HEK293 (cell line): ENCODE measurements at regions not wholly inside any gene's neighbourhood (a gene's known extent, or its start where the extent isn't known, plus 50 kb on each side); places are given as distances from the start of the nearest gene placed in this dataset.

Experiments used
- ATF2 ChIP-seq: fragments of 450-650 bp; formaldehyde crosslinking; IDR thresholded peaks from 2 replicates; pipeline ENCODE4 v1.5.1; 2016; ENCODE audit warnings: missing biosample characterization, missing genetic modification characterization, low read depth
- CTCF ChIP-seq: fragments of 450-650 bp; formaldehyde crosslinking; IDR thresholded peaks from 2 replicates; pipeline ENCODE4 v1.5.1; 2016; ENCODE audit warnings: missing biosample characterization, missing genetic modification characterization
- MZF1 ChIP-seq: fragments of 450-650 bp; formaldehyde crosslinking; IDR thresholded peaks from 2 replicates; pipeline ENCODE4 v1.5.1; 2017; ENCODE audit warnings: missing biosample characterization, missing genetic modification characterization, borderline replicate concordance
- TCF7L2 ChIP-seq: IDR thresholded peaks from 2 replicates; pipeline ENCODE4 v1.6.1; 2011; ENCODE audit warnings: low read depth, mild to moderate bottlenecking, inconsistent platforms, low read length, moderate library complexity, borderline replicate concordance
- ZFHX2 ChIP-seq: fragments of 450-650 bp; formaldehyde crosslinking; conservative IDR thresholded peaks from 2 replicates; pipeline ENCODE4 v1.5.1; 2016; ENCODE audit warnings: missing biosample characterization, missing genetic modification characterization
- ZNF121 ChIP-seq: fragments of 450-650 bp; formaldehyde crosslinking; IDR thresholded peaks from 2 replicates; pipeline ENCODE4 v1.5.1; 2016; ENCODE audit warnings: missing biosample characterization, missing genetic modification characterization
- ZNF174 ChIP-seq: fragments of 450-650 bp; formaldehyde crosslinking; IDR thresholded peaks from 2 replicates; pipeline ENCODE4 v1.5.0; 2017; ENCODE audit warnings: missing biosample characterization, mild to moderate bottlenecking, missing genetic modification characterization
- ZNF274 ChIP-seq, 2 experiments: fragments of 200-500 bp in 1 of 2; fragments of 450-650 bp in 1 of 2; sonication (Bioruptor generic) in 1 of 2; formaldehyde crosslinking in 1 of 2; IDR thresholded peaks; 2 replicates each; pipeline versions ENCODE4 v1.5.1 to v1.6.1; 2014 to 2016; ENCODE audit warnings: borderline replicate concordance in 1 of 2, inconsistent platforms in 1 of 2, low read length in 1 of 2, missing biosample characterization in 1 of 2, missing genetic modification characterization in 1 of 2
- ZNF391 ChIP-seq: fragments of 450-650 bp; formaldehyde crosslinking; IDR thresholded peaks from 2 replicates; pipeline ENCODE4 v1.5.1; 2016; ENCODE audit warnings: low read depth, missing biosample characterization, missing genetic modification characterization, borderline replicate concordance
- ZNF423 ChIP-seq: fragments of 450-650 bp; formaldehyde crosslinking; IDR thresholded peaks from 2 replicates; pipeline ENCODE4 v1.5.1; 2016; ENCODE audit warnings: missing biosample characterization, missing genetic modification characterization
- ZNF747 ChIP-seq: fragments of 450-650 bp; formaldehyde crosslinking; IDR thresholded peaks from 2 replicates; pipeline ENCODE4 v1.5.1; 2016; ENCODE audit warnings: missing biosample characterization, missing genetic modification characterization
- ZNF791 ChIP-seq: fragments of 450-650 bp; formaldehyde crosslinking; IDR thresholded peaks from 2 replicates; pipeline ENCODE4 v1.5.1; 2016; ENCODE audit warnings: missing biosample characterization, missing genetic modification characterization
- ZSCAN30 ChIP-seq: fragments of 450-650 bp; IDR thresholded peaks from 2 replicates; pipeline ENCODE4 v1.5.1; 2018; ENCODE audit warnings: missing biosample characterization, mild to moderate bottlenecking, missing genetic modification characterization, moderate library complexity

GRCh38 chr6:106724337-106724736, 95.0 kb downstream of the QRSL1 start:
- no peak for TF ChIP-seq ZFHX2 (tag by site-specific recombination)
- no peak for TF ChIP-seq CTCF
- TF ChIP-seq ZNF121 (tag by site-specific recombination): no peak
- no peak for TF ChIP-seq MZF1
- no peak for TF ChIP-seq ATF2 (tag by site-specific recombination)
- no peak for TF ChIP-seq ZNF791 (tag by site-specific recombination)
- TF ChIP-seq ZNF747 (tag by site-specific recombination): no peak
- no peak for TF ChIP-seq ZSCAN30 (tag by site-specific recombination)
- TF ChIP-seq ZNF174 (tag by site-specific recombination): no peak
- no peak for TF ChIP-seq TCF7L2
- TF ChIP-seq ZNF274 (IDR thresholded peaks at IDR 0.05; ENCODE audit: low read length): no peak
- no peak for TF ChIP-seq ZNF274 (tag by site-specific recombination; IDR thresholded peaks at IDR 0.05; ENCODE audit: borderline replicate concordance)
- no peak for TF ChIP-seq ZNF423 (tag by site-specific recombination)
- no peak for TF ChIP-seq ZNF391 (tag by site-specific recombination)
